ENCODE measurements at regions not wholly inside any gene's neighbourhood (a gene's known extent, or its start where the extent isn't known, plus 50 kb on each side); places are given as distances from the start of the nearest gene placed in this dataset.

DNA sequence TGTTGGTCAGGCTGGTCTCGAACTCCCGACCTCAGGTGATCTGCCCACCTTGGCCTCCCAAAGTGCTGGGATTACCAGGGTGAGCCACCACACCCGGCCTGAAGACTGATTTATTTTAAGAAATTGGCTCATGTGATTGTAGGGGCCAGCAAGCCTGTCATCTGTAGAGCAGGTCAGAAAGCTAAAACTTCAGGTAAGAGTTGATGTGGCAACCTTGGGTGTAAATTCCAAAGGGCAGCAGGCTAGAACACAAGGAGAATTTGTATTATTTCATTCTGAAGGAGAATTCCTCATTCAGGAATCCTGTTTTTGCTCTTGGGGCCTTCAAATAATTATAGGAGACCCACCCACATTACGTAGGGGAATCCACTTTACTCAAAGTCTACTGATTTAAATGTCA, 728.7 kb downstream of the LTN1 start:
- DNase-seq, result no peak

DNA sequence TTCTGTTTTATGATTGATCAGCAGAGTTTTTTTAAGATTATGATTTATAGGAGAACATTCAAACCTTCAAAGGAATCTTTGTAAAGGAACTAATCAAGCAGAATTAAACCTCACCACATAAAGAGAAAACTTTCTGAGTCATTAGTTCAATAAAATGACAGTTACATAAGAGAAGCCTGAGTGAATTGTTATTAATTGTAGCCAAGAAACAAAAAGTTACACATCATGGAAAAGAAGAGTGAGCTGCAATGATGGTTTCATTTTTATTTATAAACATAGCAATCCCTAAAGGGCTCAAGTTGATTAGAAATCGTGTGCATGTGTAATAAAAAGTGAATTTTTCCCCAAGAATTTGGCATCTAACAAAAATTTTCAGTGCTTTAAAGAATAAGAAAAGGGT, 731.4 kb downstream of the LTN1 start:
- no peak for DNase-seq

DNA sequence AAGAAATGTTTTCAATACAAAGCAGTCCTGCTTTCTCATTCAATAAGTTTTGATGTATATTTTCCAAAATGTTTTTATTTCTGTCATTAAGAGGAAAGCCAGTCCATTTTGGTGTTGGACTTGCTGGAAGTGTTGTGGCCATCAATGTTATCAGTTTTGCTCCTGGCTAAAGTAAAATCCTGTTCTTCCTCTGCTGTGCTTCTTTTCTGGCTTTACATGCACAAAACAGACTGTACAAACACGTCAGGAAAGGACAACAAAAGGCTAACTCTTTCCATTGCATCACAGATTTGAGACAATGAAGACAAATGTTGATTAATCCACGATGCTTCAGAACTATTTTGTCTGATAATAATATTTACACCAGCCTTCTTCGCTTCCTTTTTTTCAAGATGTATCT, 735.4 kb downstream of the LTN1 start:
- no peak for DNase-seq

DNA sequence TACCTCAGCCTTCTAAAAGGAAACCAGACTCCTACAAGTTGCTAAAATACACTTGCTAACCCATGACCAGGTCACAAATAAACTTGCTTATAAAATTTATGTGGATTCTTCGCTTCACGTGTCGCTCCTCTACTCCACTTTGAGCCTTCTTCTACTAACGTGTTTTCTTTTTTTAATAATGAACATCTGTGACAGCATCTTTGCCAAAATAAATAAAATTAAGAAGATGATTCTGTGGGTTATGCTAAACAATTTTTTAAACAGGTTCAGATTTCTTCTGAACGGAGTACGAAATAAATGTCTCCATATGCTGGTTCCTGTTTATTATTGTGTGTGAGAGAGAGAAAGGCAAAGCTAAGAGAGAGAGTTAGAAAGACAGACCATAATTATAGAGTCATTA, 735.8 kb downstream of the LTN1 start:
- no peak for DNase-seq

DNA sequence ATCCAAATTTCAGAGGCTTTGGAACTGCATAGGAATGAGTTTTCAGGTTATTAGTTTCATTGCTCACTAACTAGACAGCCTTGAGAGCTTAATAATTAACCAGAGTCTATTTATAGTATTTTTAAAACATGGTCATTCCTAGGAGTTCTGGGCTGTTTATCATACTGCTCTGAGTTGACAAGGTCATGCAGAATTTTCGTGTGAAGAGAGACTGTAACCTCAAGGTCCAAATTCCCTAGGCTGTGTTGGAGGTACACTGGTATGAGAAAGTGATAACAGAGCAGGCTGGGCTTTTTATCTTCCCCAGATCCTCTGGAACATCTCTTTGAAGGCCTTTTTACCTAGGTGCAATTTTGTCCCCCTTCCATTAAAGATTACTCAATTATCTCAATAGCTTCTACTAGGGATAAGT, 736.3 kb downstream of the LTN1 start:
- DNase-seq, result no peak

DNA sequence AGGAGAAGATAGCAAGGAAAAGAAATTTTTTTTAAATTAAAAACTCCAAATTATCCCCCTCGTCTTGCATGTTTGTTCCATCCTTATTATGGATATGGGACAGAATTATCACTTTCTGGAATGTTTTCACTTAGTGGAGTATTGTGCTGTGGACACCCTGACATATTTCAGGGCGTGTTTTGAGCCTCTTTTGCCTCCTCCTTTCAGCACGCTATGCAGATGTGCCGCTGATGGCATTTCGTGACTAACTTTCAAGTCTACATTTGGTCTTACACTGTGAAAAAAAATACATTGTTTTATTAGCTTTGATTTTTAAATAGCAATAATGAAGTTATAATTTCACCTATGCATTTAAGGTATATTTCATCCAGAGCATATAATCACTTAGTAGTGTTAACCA, 738.7 kb downstream of the LTN1 start:
- no peak for DNase-seq

DNA sequence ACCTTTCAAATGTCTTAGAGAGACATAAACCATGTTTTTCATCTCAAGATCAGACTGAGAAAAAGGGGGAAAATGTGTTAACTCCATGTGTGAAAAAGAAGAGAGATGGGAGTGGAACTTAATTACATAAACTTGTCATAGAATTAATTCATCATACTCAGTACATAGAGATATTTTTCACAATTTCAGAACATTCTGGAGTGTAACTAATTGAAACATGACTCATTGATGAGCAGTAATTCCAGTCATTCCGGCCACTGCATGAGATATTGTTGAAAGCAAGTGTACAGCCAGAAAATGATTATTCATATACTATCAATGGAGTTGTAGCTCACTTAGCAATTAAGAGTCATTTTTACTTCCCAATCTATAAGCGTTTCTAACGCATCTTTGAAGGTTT, 739.3 kb downstream of the LTN1 start:
- DNase-seq, result no peak

DNA sequence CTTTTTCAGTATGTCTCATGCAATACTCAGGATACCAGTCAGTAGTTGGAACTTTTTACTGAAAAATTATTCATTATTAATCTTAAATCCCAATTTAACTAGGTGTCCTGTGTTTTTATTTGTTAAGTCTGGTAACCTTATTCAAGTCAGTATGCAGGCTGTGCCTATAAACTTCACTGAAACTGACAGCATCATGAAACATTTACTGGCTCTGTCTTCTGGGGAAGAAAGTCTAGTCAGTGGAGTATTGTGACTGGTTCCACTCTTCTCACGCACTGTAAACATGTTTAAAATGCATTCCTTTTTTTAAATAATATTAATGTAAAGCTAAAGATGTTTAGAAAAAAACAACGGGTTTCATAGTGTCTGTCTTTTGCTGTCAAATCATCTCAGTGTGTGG, 739.7 kb downstream of the LTN1 start:
- no peak for DNase-seq

DNA sequence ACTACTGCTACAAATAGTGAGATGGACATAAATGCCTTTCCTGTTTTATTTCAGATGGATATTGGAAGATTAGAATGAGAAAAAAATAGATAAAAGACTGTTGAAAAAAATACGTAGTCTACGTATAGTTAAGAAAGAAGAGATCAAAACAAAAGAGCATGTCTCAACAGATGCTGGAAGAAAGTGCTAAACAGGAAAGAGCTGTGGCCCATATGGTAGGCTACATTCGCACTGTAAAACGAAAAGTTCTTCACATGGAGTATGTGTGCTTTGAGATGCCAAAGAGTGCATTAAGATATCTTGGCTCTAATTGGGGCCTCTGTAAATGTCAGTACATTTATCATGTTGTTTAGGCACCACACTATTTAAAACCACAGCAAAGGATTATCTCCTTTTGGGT, 741.7 kb downstream of the LTN1 start:
- DNase-seq, result no peak

DNA sequence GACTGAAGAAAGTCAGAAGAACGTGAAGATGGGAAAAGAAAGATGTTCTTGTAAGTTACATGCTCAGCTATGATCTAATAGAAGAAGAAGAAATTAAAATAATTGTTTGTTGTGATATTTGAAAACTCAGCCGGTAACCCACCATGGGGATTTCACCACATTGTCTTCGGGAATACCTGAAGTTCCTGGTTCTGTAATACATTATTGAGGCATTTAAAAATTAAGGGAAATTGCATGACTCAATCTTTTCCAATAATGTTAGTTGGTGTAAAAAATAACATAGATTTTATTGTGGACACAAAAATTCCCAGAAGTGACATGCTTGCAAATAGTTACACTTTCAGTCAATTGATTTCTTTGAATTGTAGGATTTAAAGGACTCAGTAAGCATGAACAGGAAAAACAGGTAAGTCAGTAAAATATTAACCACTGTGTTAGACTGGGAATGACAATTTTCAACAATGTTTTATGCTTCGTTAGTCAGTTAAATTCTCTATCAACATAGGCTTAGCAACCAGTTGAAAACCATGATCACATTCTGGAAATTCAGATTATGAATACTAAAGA, 745.1 kb downstream of the LTN1 start:
- no peak for DNase-seq

DNA sequence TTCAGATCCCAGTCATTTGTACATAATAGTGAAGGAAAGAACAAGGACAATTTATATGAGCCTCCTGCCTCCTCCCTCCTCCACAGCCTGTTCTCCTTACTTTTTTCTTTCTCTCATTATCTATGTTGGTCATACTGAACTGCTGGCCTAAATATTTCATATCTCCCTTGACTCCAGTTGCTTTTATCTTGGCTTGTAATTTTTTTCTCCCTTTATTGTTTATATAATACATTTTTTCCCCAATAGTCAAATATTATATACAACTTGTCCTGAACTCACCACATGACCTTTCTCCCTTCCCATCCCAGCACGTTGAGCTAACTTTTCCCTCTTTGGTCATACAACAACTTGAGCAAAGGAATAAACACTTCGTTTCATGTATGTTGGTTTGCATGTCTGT, 752.1 kb downstream of the LTN1 start:
- no peak for DNase-seq

DNA sequence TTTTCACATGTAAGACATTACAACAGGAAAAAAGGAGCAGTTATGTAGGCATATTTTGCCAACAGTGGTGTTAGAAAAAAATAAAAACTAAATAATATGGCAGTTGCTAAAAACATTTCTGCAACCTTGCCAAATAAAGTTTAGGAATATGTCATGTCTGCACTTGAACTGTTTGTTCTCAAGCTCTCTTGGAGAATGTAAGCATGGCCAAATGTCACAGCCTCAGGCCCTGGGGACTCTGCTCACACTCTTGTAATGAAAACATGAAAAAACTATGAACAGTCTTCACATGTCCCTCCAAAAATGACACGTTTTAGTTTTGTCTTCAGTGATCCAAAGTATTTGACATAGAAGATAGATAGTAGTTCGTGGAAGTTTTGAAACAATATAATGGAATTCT, 753.3 kb downstream of the LTN1 start:
- no peak for DNase-seq

DNA sequence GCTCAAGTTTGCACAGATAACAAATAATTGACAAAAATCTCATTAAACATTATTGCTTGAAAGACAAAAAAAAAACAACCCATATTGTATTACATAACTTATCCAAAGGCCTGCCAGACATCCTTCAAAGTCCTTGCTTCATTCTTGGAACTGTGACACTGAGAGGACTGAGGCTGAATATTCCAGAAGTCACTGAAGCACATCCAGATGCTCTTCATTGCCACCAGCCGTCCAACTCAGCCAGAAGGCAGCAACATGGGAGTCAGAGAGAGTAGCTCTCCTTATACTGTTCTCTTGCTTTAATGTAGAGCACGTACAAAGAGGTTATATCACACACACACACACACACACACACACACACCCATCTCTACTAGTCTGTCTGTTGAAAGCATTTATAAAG, 755.0 kb downstream of the LTN1 start:
- no peak for DNase-seq

DNA sequence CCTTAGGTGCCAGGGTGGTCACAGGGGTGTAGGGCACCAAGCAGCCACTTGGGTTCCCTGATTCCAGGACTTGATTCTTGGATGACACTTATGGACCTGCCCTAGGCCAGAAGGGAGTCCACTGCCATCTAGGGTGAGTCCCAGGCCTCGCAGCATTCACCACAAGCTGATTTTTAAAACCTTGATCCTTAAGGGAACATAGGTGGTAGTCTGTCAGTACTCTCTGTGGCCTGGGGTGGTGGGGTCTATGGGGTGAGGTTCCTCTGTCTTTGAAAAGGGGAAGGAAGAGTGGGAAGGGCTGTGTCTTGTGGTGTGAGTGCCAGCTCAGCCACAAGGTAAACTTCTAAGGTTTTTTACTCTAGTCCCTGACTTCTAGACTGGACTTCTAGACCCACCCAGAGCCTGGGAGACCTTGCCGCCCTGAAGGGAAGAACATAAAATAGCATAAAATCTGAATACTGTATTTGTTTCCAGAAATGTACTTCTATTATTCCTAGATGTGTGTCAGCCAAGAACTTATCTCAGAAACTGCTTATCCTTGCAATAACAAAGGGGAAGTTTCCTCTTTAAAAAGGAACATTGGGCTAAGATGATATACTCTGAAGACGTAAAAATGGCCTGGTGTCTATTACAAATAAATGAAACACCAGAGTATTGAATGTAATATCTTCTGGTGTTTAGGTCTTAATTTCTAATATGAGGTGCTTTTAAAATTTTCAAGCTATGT, 757.3 kb downstream of the LTN1 start:
- peak; percentile 12 for DNase-seq

DNA sequence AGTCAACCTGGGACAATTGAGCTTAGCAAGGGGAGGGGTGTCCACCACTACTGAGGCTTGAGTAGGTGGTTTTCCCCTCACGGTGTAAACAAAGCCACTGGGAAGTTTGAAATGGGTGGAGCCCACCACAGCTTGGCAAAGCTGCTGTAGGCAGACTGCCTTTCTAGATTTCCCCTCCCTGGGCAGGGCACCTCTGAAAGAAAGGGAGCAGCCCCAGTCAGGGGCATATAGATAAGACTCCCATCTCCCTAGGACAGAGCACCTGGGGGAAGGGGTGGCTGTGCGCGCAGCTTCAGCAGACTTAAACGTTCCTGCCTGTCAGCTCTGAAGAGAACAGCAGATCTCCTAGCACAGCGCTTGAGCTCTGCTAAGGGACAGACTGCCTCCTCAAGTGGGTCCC, 758.4 kb downstream of the LTN1 start:
- DNase-seq, result no peak

DNA sequence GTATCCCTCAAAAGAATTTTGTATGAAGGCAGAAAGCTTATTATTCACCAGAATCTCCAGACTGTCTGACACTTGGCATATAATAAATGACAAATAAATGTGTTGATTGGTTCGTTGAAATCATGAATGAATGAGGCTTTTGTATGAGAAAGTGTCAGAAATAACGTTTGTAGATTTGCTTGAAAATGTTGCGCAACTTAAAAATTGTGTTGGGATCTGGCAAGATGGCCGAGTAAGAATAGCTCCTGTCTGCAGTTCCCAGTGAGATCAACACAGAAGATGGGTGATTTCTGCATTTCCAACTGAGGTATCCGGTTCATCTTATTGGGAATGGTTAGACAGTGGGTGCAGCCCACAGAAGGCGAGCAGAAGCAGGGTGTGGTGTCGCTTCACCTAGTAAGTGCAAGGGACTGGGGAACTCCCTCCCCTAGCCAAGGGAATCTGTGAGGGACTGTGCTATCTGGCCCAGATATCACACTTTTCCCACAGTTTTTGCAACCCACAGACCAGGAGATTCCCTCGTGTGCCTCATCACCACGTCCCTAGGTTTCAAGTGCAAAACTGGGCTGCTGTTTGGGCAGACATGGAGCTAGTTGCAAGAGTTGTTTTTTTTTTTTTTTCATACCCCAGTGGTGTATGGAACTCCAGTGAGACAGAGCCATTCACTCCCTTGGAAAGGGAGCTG, 759.0 kb downstream of the LTN1 start:
- DNase-seq, result no peak

DNA sequence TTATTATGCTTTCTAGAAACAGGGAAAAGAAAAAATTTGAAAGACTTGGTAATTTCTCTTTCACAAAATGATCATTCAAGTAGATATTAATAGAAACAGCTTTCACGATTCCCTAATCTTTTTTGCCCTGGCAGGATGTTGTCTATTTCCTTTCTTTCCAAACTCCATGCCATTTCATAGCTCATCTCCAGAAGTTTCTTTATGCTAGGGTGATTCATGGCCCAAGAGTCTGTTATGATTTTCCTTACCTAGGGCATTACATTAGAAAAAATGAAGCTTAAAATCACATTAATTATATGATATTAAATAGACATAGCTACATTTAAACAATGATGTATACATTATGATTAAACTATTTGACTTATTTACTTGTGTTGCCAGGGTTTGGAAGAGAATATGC, 762.1 kb downstream of the LTN1 start:
- DNase-seq, result no peak

DNA sequence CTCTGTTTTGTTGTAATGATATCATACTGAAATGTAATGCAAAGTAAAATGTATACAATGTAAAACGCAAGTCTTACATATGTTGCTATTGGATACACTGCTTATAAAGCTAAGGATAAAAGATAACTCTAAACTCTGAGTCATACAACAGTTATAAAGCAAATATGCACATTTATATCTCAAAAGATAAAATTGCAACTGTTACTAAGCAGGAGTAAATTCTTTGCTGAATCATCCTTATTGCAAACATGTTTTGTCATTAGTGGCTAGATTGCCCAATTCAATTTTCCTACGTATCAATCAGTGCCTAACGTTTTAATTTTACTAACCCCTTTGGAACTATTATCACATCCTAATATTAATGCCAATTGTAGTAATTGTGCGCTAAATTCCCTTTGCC, 762.9 kb downstream of the LTN1 start:
- DNase-seq, result no peak

DNA sequence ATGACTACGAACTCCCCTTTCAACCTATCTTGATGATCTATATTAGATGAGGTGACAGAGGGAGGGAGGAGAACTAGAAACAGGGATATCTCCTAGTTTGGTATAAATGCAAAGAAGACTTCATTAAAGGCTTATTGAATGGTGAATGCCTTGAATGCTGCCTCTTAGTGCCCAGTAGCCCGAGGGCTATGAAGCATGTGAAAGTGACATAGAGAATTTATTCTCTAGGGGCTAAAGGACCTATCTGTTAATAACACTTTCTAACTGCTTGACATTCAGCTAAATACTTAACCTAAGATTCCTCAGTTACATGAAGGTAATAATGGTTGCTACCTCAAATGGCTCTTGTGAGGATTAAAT, 764.1 kb downstream of the LTN1 start:
- DNase-seq, result no peak

DNA sequence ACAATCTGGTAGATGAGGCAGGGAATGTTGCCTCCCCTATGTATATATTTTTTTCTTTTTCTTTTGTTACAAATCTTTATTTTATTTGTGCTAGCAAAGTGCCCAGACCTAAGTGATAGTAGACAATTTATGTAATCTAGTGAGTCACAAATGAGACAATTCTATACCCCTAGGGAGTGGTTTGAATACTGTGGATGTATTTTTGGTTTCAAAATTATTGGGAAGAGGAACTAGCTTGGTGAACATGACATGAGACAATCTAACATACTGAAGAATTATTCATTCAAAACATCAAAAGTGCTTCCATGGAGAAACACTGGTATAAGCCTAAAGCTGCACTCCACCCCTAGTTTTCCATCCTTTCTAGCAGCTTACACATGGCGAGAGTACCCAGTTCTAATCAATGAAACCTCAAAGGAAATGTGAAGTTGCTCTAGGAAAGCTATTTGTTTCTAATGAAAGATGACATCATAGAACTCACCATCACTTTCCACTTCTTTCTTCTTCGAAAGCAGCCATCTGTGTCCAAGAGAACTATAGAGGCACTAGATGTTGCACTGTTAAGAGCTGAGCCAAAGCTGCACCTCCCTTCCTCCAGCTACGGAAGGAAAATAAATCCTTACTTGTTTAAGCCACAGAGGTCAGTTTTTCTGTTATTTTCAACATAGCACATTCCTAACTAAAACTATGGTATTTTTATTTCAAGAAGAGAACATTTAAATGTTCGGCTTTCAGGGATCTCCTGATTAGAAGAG, 764.6 kb downstream of the LTN1 start:
- DNase-seq, result no peak

DNA sequence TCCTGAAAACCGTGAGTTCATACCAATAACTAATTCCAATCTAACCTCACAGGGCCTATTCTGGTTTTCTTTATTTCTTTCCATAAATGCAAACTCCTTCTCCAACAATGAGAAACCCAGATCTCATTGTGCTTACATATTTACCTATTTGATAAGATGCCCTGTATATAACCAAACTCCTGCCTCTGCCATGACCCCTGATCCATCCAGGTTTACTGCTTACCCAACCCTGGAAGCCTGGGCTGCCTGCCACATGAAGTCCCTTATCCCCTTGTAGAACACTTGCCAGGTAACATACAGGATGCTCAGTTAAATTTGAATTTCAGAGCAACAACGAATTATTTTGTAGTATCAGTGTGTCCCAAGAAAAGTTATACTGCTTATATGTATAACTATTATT, 766.1 kb downstream of the LTN1 start:
- no peak for DNase-seq

DNA sequence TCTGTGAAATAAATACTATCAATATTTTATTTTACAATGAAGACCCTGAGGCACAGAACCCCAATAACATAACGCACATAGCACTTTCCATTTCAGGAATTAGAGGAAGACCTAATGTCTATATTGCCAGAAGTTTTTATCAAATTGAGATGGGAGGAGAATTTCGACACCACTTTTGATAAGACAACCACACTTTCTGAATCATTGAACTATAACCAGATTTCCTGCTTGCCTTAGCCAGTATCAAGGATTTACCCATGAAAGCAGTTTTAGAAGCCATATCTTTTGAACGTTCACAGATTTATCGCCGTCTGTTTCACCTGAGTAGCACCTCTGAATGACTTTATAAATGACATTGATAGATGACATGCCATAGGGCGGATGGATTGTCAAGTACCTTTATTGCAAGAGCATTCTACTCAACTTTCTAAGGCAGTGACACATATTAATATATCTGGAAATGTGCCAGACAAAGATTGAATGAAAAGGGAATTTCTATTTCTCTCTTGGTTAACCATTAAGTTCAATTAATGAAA, 768.4 kb downstream of the LTN1 start:
- DNase-seq, result no peak

DNA sequence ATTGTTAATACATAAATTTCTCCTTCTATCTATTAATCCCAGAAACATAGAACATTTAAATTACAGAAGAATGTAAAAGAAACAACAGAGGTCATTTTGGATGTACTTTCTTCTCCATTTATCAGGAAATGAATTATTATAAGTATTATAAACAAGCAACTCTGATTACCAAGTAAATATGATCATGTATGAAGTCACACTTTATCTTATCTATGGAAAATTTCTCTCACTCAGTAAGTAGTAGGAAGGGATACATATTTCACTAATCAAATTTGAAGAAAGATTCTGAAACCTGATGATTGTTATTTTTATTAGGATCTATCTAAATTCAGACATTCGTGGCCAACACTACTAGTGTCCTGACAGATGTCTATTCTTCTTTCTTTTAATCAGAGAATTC, 770.7 kb downstream of the LTN1 start:
- DNase-seq, result no peak

DNA sequence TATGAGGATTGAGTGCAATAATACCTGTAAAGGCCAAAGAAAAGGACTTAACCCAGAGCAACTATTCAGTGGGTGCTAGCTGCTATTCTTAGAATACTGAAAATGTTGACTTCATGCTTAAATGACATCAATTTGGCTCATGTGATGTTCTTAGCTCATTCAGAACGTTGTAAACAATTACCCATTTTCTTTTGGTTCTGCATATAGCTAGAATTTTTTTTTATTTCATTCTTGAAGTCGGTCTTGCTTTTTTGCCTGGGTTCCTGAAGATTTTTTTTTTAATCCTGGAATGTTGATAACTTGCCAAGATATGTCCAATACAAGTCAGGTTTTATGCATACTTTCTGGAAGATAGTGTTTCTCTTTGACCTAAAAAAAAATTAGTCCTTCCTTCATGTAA, 772.0 kb downstream of the LTN1 start:
- no peak for DNase-seq

Data from CD4-positive, alpha-beta T cell treated with Interferon gamma for 1 hour (primary cell).